GM19240 (cell line): ENCODE measurements at regions not wholly inside any gene's neighbourhood (a gene's known extent, or its start where the extent isn't known, plus 50 kb on each side); places are given as distances from the start of the nearest gene placed in this dataset.
"Not testable (repeated sequence)": the region's sequence is repeated elsewhere in the genome, so short reads cannot be mapped to it uniquely, and the experiment has no call there.

ENCODE experiments used
- DNase-seq: peaks from one replicate; pipeline ENCODE4 v3.0.0; 2011; ENCODE audit warnings: low spot score; ENCODE audit not compliant: insufficient read length

GRCh38 chr4:127498366-127498765 lies 134.4 kb upstream of the INTU start:
- no peak for DNase-seq

DNA sequence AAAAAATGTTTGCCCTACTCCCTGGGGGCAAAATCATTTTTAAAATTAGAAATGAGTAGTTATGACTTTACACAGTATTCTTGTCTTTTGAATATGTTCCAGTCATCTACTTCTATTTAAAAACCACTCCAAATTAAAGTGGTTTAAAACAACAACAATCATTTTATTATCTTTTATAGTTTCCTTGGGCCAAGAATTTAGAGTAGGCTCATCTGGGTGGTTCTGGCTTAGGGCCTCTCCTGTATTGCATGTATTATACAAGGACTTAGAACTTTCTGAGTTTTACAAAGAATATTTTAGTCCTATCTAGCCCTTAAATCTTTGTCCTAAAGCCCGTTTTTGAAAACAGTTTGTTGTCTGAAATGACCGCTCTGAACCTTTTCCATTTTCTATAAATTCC lies 132.5 kb upstream of the INTU start:
- no peak for DNase-seq

GRCh38 chr4:127501103-127501502 lies 131.7 kb upstream of the INTU start:
- no peak for DNase-seq

DNA sequence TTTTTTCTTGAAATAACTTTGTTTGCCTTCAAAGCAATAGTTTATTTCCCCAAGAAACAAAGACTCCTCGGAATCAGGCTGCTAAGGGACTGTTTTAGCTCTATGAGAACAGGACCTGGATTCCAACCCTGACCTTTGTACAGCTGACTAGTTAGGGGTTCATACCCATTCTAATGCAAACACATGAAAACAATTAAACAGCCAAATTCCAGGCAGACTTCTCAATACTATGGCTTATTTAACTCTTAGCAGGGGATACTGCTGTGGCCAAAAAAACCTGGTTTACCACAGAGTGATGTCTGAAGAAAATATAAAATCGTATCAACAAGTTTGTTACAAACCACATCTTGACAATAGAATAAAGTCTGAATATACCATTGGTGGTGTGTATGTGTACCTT lies 129.6 kb upstream of the INTU start:
- DNase-seq, result no peak

DNA sequence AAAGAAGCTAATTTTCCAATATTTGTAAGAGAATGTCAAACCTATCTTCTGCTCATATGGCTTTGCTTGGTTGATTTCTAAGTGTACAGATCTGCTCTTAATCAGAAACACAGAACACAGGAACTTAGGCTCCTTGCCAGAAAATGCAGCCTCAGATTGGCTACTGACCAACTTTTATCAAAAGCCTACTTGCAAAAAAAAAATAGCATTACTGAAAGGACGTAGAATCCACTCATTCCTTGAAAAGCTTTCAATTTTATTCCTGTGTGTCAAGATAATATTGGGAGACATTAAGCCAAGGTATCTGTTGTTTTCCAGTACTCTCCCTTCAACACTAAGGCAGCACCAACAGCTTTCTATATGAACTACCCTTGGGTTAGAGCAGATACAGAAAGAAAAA lies 127.6 kb upstream of the INTU start:
- no peak for DNase-seq

DNA sequence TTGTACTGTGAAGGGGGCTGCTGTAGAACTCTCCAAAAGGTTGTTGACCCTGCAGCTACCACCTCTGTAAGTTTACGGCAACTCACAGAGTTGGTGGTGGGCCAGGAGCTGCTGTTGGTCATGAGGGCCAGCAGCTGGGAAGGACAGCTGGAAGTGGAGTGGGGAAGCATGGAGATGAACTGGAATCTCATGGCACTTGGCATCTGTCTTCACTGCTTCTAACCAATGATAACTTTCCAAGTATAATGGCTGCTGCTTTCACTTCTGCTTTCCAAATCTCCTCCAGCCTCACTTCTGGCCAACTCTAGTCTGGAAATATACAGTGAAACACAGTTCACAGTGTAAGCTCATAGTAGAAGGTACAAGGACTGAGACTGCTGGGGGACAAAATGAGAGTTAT lies 126.5 kb upstream of the INTU start:
- no peak for DNase-seq

GRCh38 chr4:127509155-127509554 lies 123.6 kb upstream of the INTU start:
- DNase-seq, result no peak

- not testable (repeated sequence) for DNase-seq
Measured at GRCh38 chr4:127512672-127513071, 120.1 kb upstream of the INTU start.

- not testable (repeated sequence) for DNase-seq
Measured at GRCh38 chr4:127515259-127515658, 117.5 kb upstream of the INTU start.

- no peak for DNase-seq
Measured at GRCh38 chr4:127518046-127518445, 114.7 kb upstream of the INTU start.

GRCh38 chr4:127521463-127521862 lies 111.3 kb upstream of the INTU start:
- DNase-seq, result no peak

GRCh38 chr4:127523369-127523768 lies 109.4 kb upstream of the INTU start:
- no peak for DNase-seq

DNA sequence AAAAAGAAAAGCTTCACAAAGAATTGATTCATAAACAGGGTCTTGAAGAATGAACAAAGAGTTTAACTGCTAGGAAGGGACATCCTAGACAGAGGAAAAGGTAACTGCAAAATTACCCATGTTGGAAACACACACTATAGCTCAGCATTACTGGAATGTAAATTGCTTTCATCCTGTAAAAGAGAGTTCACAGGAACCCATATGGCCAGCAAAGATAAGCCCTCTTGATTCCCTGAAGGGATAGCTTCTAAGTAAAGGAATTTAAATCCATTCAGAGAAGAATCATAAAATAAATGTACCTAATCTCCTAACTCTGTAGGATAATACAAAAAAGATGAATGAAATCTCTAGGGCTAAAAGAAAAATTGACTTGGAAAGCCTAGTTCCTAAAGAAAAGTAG lies 107.1 kb upstream of the INTU start:
- DNase-seq, result no peak

DNA sequence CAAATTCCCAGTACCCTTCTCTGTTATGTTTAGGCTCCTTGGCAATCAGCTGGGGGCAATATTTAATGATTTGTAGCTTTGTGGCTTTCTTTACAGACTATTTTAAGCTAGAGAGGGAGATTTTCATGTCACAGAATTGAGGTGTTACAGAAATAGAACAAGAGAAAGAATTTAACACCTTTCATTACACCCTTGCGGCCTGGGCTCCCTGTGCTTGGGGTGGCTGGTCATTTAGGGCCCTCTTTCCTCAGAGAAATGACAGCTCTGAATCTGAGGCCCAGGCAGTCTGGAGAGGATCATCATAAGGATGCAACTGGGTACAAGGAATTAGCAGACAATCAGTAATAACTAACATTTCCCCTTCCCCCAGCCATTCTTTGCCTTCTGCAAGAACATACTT lies 104.5 kb upstream of the INTU start:
- DNase-seq, result no peak

- not testable (repeated sequence) for DNase-seq
Measured at GRCh38 chr4:127529879-127530278, 102.9 kb upstream of the INTU start.

GRCh38 chr4:127533028-127533700 lies 99.6 kb upstream of the INTU start:
- DNase-seq, result no peak

- DNase-seq, result no peak
Measured at GRCh38 chr4:127534041-127534825, 98.5 kb upstream of the INTU start.

DNA sequence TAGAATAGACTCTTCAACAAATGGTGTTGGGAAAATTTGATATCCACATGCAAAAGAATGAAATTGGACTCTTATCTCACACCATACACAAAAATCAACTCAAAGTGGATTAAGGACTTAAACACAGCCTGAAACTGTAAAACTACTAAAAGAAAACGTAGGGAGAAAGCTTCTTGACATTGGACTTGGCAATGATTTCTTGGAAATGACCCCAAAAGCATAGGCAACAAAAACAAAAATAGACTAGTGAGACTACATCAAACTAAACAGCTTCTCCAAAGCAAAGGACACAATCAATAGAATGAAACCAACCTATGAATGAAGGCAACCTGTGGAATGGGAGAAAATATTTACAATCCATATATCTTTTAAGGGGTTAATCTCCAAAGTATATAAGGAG lies 94.7 kb upstream of the INTU start:
- no peak for DNase-seq

GRCh38 chr4:127540497-127541025 lies 92.2 kb upstream of the INTU start:
- DNase-seq, result no peak

GRCh38 chr4:127545271-127545670 lies 87.5 kb upstream of the INTU start:
- no peak for DNase-seq

GRCh38 chr4:127548990-127549925 lies 83.5 kb upstream of the INTU start:
- DNase-seq, result no peak

DNA sequence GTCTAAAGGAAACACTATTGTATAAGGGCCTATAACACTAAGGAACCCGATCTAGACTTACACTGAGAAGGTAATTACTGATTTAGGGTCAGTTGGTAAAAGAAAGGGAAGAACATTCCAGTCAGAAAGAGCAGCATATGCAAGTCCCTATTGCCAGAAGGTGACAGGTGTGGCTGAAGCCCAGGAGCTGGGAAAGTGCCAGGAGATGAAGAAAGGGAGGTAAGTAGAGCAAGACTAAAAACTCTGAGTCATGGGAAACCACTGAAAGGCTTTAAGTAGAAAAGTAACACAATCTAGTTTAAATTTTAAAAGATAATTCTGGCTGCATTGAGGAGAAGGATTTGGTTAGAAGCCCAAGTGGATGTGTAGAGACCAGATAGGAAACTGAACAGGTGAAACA lies 77.7 kb upstream of the INTU start:
- DNase-seq, result no peak
